Pancreas (tissue), 10 donors: ENCODE measurements at regions not wholly inside any gene's neighbourhood (a gene's known extent, or its start where the extent isn't known, plus 50 kb on each side); places are given as distances from the start of the nearest gene placed in this dataset.

Experiments used
- ATAC-seq, 4 donors: fragments of 200-7000 bp; cut with Tn5 transposase; one replicate each; pipeline versions ENCODE4 v1.8.0 to v1.9.1; 2020; ENCODE audit warnings: mild to moderate bottlenecking in 4 of 4, moderate library complexity in 4 of 4
- DNase-seq, 6 donors: peaks; one replicate each; pipeline ENCODE4 v3.0.0-alpha.2; 2020
- FAIRE-seq: peaks from 2 replicates; lab custom pipeline; 2012; peaks lifted over from hg19 to GRCh38; lab: Jason Lieb, UNC
- H3K27ac ChIP-seq, 4 donors: fragments of 200-600 bp; sonication (generic); 1 replicate in 3 of 4; 2 replicates in 1 of 4; pipeline versions ENCODE4 v1.5.0 to v1.8.0; 2020
- H3K27me3 ChIP-seq, 4 donors: fragments of 200-600 bp; one replicate each; pipeline ENCODE4 v1.8.0; 2021
- H3K36me3 ChIP-seq, 3 donors: fragments of 200-600 bp; sonication (generic) in 1 of 3; one replicate each; pipeline versions ENCODE4 v1.5.0 to v1.8.0; 2020 to 2021
- H3K4me1 ChIP-seq, 3 donors: fragments of 200-600 bp; one replicate each; pipeline ENCODE4 v1.8.0; 2021
- H3K4me3 ChIP-seq, 4 donors: fragments of 200-600 bp; sonication (generic) in 2 of 4; one replicate each; pipeline versions ENCODE4 v1.5.0 to v1.8.0; 2020 to 2021
- H3K9me3 ChIP-seq, 4 donors: fragments of 200-600 bp; one replicate each; pipeline ENCODE4 v1.8.0; 2021
- whole genome bisulfite sequencing, 2 donors: extraction: QIAGEN DNeasy Blood & Tissue Kit; methylation state at CpG; one replicate each; pipeline ENCODE4 v1.1.7; 2013; 5-methylcytosine and 5-hydroxymethylcytosine counted together
- intact Hi-C, 3 donors: fragments of 100-400 bp; cut with DNase I; formaldehyde crosslinking; loops; one replicate each; pipeline versions ENCODE4 v1.11.1 to v1.14.2; 2022
- TF ChIP-seq, protein P1 (sequence below), 4 donors: fragments of 200-600 bp; sonication (generic) in 3 of 4; IDR thresholded peaks; one replicate each; pipeline versions ENCODE4 v1.5.0 to v1.8.0; 2021; ENCODE audit warnings: antibody characterized with exemption in 4 of 4
- donor health status: healthy with polysubstance abuse.
- donor health status: DM: no; HTN: no; CAD: no; lungs with moderate emphysema.
- donor health status: DM: no; HTN: no; CAD: no.
- donor health status: control.
- donor health status: control.
- donor health status: Bipolar disorder and iron deficiency.
- donor health status: DM: yes; HTN: yes; CAD: no.
- donor health status: DM: no; HTN: no; CAD: no.
- donor health status: DM: no; HTN: no; CAD: no.
- donor health status: DM: yes; HTN: yes; CAD: no.

- TF ChIP-seq, protein P1, sequence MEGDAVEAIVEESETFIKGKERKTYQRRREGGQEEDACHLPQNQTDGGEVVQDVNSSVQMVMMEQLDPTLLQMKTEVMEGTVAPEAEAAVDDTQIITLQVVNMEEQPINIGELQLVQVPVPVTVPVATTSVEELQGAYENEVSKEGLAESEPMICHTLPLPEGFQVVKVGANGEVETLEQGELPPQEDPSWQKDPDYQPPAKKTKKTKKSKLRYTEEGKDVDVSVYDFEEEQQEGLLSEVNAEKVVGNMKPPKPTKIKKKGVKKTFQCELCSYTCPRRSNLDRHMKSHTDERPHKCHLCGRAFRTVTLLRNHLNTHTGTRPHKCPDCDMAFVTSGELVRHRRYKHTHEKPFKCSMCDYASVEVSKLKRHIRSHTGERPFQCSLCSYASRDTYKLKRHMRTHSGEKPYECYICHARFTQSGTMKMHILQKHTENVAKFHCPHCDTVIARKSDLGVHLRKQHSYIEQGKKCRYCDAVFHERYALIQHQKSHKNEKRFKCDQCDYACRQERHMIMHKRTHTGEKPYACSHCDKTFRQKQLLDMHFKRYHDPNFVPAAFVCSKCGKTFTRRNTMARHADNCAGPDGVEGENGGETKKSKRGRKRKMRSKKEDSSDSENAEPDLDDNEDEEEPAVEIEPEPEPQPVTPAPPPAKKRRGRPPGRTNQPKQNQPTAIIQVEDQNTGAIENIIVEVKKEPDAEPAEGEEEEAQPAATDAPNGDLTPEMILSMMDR (IDR thresholded peaks at IDR 0.05): no peak
- FAIRE-seq (no peak), ATAC-seq (no peak), DNase-seq (no peak)
- Histone ChIP-seq H3K4me3 (no peak overlapping the region), H3K4me1 (no peaks in the 10 kb centered on the region), H3K9me3 (no peaks in the 10 kb centered on the region), H3K36me3 (no peaks in the 10 kb centered on the region), H3K27ac (no peak overlapping the region), H3K27me3 (no peaks in the 10 kb centered on the region)
- WGBS, 2 donors: 62 to 70% methylated on average over 2 of the region's 2 CpGs
- intact Hi-C loops: no loop called here
Measured at GRCh38 chr20:40189621-40190020, 499.4 kb downstream of the MAFB start.

- Histone ChIP-seq H3K27ac (no peak overlapping the region), H3K36me3 (no peaks in the 10 kb centered on the region), H3K27me3 (no peaks in the 10 kb centered on the region), H3K4me1 (no peaks in the 10 kb centered on the region), H3K9me3 (no peaks in the 10 kb centered on the region), H3K4me3 (no peak overlapping the region)
- FAIRE-seq: no peak
- intact Hi-C loops: no loop called here
- no peak for DNase-seq
- ATAC-seq: no peak
- TF ChIP-seq, protein P1 (IDR thresholded peaks at IDR 0.05): no peak
- WGBS, 2 donors: 46 to 72% methylated on average over 2 of the region's 2 CpGs
Measured at GRCh38 chr20:40188319-40188718, 500.7 kb downstream of the MAFB start.

- intact Hi-C loops: no loop called here
- H3K27ac ChIP-seq: no peak overlapping the region
- ATAC-seq: no peak
- no peak overlapping the region for H3K4me3 ChIP-seq
- H3K4me1 ChIP-seq: no peaks in the 10 kb centered on the region
- DNase-seq: no peak
- H3K9me3 ChIP-seq: no peaks in the 10 kb centered on the region
- H3K27me3 ChIP-seq: no peaks in the 10 kb centered on the region
- WGBS, 2 donors: 61 to 65% methylated on average over 2 of the region's 2 CpGs
- no peaks in the 10 kb centered on the region for H3K36me3 ChIP-seq
- TF ChIP-seq, protein P1 (IDR thresholded peaks at IDR 0.05): no peak
- FAIRE-seq: no peak
Measured at GRCh38 chr20:40186826-40187225, 502.2 kb downstream of the MAFB start.

- FAIRE-seq (no peak), DNase-seq (no peak), ATAC-seq (no peak)
- H3K36me3 ChIP-seq: no peaks in the 10 kb centered on the region
- H3K27me3 ChIP-seq: no peaks in the 10 kb centered on the region
- H3K4me3 ChIP-seq: no peak overlapping the region
- intact Hi-C loops: no loop called here
- 67 to 76% methylated on average over 3 of the region's 3 CpGs for WGBS, 2 donors
- no peak overlapping the region for H3K27ac ChIP-seq
- no peaks in the 10 kb centered on the region for H3K4me1 ChIP-seq
- H3K9me3 ChIP-seq: no peaks in the 10 kb centered on the region
- TF ChIP-seq, protein P1 (IDR thresholded peaks at IDR 0.05): no peak
Measured at GRCh38 chr20:40181676-40182075, 507.4 kb downstream of the MAFB start.

DNA sequence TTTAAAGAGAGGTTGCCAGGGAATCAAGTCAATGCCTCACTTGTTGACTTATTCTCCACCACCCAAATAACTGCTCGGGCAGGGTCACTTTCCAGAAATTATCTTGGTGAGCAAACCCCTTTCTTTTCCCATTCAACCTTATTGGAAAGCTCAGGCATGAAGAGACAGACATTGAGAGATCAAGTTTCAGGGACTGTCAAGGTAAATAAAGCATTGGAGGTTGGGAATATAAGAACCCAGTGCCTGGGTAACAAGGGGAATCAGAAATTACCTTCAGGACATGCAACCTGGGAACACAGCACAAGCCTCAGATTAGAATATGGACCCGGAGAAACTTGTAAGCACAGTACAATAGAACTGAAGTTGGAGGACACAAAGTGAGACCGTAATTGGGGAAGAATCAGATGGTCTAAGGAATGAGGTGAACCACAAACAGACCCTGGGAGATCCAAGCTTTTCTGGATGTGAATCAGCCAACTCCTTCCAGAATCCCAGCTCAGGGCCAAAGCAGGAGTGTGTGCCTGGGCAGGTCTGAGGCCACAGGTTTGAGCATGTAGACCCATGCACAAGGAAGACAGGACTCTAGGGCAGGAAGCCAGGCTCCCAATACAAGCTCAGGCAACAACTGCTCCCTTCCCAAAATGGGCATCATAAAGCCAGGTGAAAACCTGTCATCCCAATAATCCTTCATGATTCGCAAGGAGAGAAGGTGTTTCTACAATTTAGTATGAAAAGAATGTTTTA is 512.8 kb downstream of the MAFB start:
- WGBS, 2 donors: 63 to 64% methylated on average over 4 of the region's 4 CpGs
- no peak for ATAC-seq
- TF ChIP-seq, protein P1 (IDR thresholded peaks at IDR 0.05): no peak
- Histone ChIP-seq H3K27ac (no peak overlapping the region), H3K4me1 (no peaks in the 10 kb centered on the region), H3K9me3 (no peaks in the 10 kb centered on the region), H3K4me3 (no peak overlapping the region), H3K36me3 (no peaks in the 10 kb centered on the region), H3K27me3 (no peaks in the 10 kb centered on the region)
- no peak for DNase-seq
- FAIRE-seq: no peak
- intact Hi-C loops: no loop called here
